IPS-NIHi7 (cell line): ENCODE measurements at regions not wholly inside any gene's neighbourhood (a gene's known extent, or its start where the extent isn't known, plus 50 kb on each side); places are given as distances from the start of the nearest gene placed in this dataset.

Source experiments
- DNase-seq: peaks from one replicate; pipeline ENCODE4 v3.0.0; 2012; ENCODE audit warnings: mixed read lengths; ENCODE audit errors: extremely low spot score

- DNase-seq, result no peak
Measured at GRCh38 chr13:109670776-109671175, 115.6 kb downstream of the IRS2 start.

DNA sequence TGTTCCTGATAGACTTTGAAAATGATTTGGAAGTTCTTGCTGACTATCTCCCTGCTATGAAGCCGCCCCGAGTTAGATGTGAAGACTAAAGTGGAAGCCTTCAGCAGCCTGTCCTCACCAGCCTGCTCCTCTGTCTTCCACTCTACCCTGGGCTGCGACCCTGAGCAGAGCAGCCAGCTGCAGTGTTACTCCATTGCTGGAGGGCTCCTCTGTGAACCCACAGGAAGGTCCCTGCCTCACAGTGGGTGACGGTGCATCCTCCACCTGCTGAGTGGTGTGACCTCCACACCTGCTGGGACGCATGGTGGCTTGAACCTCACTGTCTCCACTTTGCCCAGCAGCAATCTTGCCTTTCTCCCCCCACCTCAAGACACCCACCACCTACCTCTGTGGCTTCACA lies 116.4 kb downstream of the IRS2 start:
- DNase-seq, result no peak

GRCh38 chr13:109669234-109669612 lies 117.2 kb downstream of the IRS2 start:
- no peak for DNase-seq

- no peak for DNase-seq
Measured at GRCh38 chr13:109668433-109669233, 117.8 kb downstream of the IRS2 start.

DNA sequence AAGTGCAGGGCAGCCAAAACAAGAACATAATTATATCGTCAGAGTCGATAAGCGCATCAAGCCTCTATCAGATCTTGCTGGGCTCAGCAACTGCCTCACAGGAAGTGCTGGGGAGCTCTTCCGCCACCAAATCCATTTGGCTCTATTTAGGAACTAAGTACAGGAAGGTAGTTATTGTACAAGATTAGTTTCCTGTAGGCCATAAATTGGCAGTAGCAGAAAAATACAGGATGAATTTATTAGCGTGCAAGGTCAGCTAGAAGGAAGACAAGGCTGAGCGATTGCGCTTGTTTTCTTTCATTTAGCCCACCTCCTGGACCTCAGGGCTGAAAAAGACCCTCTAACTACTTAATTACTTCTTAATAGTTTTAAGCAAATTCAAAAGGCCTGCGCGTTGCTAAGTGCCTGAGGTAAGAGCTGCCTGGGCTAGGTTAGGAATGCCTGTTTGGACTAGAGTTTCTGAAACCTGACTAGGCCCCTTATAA lies 118.5 kb downstream of the IRS2 start:
- DNase-seq, result no peak

- DNase-seq, result no peak
Measured at GRCh38 chr13:109667056-109667455, 119.3 kb downstream of the IRS2 start.

GRCh38 chr13:109666656-109667055 lies 119.7 kb downstream of the IRS2 start:
- DNase-seq, result no peak

- DNase-seq, result no peak
Measured at GRCh38 chr13:109665781-109666249, 120.6 kb downstream of the IRS2 start.

DNA sequence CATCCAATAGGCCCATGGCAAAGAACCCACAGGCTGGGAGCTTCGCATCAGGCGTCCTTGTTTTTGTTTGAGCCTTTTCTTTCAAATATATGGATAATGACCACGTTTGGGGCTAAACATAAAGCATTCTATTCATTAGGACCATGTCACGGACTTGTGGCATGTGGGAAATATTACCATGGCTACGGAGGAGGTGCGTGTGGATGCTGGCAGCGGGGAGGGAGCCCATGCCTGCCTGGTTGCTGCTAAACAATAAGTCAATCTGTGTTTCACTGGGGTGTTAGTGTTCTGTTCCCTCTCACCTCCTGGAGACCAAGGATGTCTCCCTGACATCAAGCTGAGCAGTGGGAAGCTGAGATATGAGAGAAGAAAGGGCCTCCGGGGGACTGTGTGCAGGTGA lies 121.1 kb downstream of the IRS2 start:
- DNase-seq, result no peak

DNA sequence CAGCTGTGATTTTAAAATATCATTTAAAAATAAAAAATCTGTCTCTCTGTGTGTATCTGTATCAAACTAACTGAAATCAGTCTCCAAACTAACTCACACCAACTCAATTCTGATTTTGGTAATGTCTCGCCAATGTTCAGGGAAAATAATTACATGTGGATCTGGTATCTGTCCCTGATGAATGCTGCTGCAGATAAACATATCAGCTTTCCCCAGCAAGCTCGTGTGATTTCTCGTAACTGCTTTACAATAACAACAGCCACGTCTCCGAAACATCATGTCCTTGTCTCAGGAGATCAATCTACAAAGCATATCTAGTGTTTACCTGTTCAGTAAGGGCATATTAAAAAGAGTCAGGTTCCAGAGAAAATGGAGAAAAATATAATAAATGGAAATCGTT lies 129.0 kb downstream of the IRS2 start:
- DNase-seq, result no peak

- no peak for DNase-seq
Measured at GRCh38 chr13:109656206-109656605, 130.2 kb downstream of the IRS2 start.

DNA sequence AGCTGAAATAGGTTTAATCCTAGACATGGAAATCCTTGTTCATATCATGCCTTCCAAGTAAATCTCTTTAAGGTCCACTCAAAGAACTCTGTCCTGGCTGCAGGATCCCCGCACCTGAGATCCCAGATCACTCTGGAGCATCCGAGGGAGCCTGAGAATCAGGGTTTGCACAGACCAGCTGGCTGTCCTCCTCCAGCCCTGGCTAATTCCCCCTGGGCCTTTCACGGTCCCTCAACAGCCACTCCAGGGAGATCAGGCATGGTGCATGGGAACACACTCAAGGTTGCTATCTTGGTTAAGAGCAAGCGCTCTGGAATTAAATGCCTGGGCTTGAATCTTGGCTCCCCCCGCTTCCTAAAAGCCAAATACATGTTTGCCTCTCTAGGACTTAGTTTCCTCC lies 130.8 kb downstream of the IRS2 start:
- no peak for DNase-seq

GRCh38 chr13:109655206-109655600 lies 131.2 kb downstream of the IRS2 start:
- no peak for DNase-seq

- DNase-seq, result no peak
Measured at GRCh38 chr13:109654341-109655205, 131.8 kb downstream of the IRS2 start.

DNA sequence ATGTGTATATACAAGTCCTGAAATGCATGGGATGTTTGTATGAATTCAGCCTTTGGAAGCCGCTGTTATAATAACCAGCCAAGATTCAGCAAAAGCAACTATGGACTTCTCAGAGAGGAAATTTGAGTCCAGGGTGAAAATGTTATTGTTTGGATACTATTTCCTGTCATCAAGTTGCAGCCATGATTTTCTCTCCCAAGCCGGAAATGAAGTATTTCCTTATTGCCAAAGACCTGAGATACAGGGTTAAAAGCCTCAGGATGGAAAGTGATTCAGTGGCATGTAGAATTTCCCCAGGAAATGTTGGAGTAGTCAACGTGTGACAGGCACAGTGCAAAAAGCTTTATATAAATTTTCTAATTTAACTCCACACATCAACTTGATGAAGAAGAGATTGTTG lies 133.9 kb downstream of the IRS2 start:
- DNase-seq, result no peak

DNA sequence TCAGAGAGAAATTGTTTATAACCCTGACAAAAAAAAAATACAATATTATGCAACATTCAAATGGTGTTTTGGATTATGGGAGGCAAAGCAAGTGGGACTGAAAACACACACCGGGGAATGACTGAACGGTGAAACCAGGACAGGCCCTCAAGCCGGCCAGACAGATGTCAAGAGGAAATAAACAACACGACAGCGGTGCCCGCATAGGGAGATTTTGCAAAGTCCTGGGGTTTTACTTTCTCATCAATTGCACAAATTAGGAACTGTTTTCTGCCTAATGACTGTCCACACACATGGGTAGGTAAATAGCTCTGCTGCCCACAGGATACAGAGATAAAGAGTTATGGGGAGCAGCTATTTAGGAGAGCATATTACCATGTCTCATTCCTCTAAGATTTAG lies 134.5 kb downstream of the IRS2 start:
- no peak for DNase-seq

GRCh38 chr13:109651311-109651710 lies 135.1 kb downstream of the IRS2 start:
- DNase-seq, result no peak

GRCh38 chr13:109650861-109651260 lies 135.5 kb downstream of the IRS2 start:
- no peak for DNase-seq

DNA sequence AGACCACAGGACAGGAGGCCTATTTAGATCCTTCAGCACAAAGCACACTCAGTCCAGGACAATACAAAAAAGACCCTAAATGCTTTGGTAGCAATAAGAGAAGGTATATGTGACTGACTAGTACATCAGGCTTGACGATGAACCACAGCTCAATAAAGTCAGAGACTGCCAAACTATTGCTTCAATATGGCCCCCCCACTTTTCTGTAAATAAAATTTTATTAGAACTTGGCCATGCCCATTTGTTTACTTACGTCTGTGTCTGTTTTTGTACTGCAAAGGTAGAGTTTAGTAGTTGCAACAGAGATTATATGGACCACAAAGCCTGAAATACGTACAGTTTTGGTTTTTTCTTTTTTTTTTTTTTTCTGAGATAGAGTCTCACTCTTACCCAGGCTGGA lies 136.7 kb downstream of the IRS2 start:
- DNase-seq, result no peak

DNA sequence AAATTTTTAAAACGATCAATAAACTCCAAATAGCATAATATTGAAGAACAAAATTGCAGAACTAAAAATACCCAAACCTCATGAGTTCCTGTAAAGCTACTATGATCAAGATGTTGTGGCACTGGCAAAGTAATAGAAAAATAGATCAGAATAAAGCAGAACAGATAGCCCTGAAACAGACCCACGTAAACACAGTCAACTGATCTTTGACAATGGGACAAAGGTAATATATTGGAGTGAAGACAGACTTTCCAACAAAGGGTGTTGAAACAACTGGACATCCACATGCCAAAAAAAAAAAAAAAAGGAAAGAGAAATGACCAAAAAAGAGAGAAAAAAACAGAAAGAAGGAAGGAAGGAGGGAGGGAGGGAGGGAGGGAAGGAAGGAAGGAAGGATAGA lies 138.7 kb downstream of the IRS2 start:
- DNase-seq, result no peak

DNA sequence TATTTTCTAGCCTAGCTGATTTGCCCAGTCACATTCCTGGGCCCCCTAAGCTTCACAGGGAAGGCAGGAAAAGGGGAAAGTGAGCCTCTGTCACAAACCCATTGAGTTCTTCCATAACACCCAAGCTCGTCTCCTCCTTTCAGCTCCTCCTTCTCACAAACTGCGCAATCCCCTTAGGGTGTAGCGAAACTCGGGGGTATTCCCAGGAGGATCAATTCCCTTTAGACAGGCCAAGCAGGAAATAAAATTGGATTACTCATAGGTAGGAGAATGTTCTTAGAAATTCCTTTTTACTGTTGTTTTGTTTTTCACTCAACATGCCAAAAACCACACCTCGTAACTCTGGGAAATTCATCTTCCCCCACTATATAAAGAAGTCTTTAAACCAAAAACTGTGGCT lies 139.3 kb downstream of the IRS2 start:
- no peak for DNase-seq

DNA sequence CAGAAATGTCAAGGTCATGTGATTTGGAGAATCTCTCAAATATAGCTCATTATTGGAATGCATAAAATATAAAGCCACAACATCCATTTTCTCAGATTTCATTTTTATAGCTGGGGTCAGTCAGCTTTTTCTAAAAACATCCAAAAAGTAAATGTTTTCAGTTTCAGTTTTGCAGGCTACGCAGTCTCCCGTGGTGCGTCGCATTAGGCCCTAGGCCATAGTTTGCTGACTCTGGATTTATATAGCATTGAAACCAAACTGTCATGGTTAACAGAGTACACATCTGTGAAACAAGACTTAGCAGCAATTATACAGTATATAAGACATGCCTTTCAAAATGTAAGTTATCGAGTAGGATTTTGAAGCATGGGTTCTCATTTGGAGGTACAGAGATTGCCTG lies 140.0 kb downstream of the IRS2 start:
- no peak for DNase-seq

DNA sequence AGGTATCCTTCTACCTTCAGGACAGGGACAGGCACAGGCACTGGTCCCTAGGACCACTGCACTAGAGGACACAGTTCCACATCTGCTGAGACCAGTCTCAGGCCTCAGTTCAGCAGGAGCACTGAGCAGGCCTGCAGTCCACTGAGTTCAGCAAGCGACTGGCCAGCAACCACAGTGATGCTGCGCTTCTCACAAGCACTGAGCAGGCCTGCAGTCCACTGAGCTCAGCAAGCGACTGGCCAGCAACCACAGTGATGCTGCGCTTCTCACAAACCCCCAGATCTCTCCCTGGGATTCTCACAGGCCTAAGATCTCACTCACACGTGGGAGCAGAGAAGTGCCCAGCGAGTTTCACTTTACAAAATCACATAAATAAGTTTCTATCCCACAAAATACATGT lies 140.6 kb downstream of the IRS2 start:
- no peak for DNase-seq
